ENCODE measurements at regions not wholly inside any gene's neighbourhood (a gene's known extent, or its start where the extent isn't known, plus 50 kb on each side); places are given as distances from the start of the nearest gene placed in this dataset.
"Not testable (repeated sequence)": the region's sequence is repeated elsewhere in the genome, so short reads cannot be mapped to it uniquely, and the experiment has no call there.

GRCh38 chr4:170169699-170170098 is 79.9 kb upstream of the AADAT start:
- Histone ChIP-seq H3K4me3 (ENCODE audit: insufficient read depth, low read depth, low read length) (no peak overlapping the region), H3K9ac (ENCODE audit: low read length) (no peak overlapping the region), H3K36me3 (ENCODE audit: insufficient read depth, low read length) (no peaks in the 10 kb centered on the region), H3K27ac (ENCODE audit: low read depth, low read length) (no peak overlapping the region), H3K79me2 (ENCODE audit: insufficient read depth, low read length) (no peaks in the 10 kb centered on the region), H4K20me1 (ENCODE audit: insufficient read depth, low read length) (no peaks in the 10 kb centered on the region), H3K27me3 (ENCODE audit: insufficient read depth, low read length) (no peaks in the 10 kb centered on the region), H2AFZ (ENCODE audit: low read depth, low read length) (no peak overlapping the region), H3K4me1 (ENCODE audit: insufficient read depth, low read length) (no peaks in the 10 kb centered on the region), H3K4me2 (ENCODE audit: low read length) (no peak overlapping the region), H3K9me3 (ENCODE audit: insufficient read depth, low read depth, low read length) (no peaks in the 10 kb centered on the region)
- Mint-ChIP-seq H3K36me3 (ENCODE audit: low read depth, unreplicated experiment) (no peaks in the 10 kb centered on the region), H3K27ac (ENCODE audit: unreplicated experiment) (no peak overlapping the region), H3K4me3 (ENCODE audit: unreplicated experiment) (no peak overlapping the region), H3K27me3 (ENCODE audit: low read depth, unreplicated experiment) (no peaks in the 10 kb centered on the region), H3K9me3 (ENCODE audit: unreplicated experiment) (peaks cover 3% of the 10 kb centered on the region), H3K4me1 (ENCODE audit: low read depth, unreplicated experiment) (no peaks in the 10 kb centered on the region)
- DNase-seq (ENCODE audit: low read depth) (no peak), FAIRE-seq (no peak)
- TF ChIP-seq CTCF (IDR thresholded peaks at IDR 0.05; ENCODE audit: insufficient read depth, low read depth, low read length) (no peak), EZH2 (IDR thresholded peaks at IDR 0.05; ENCODE audit: insufficient read depth, low read length) (no peak)

GRCh38 chr4:170167678-170168077 is 77.9 kb upstream of the AADAT start:
- H3K4me1 ChIP-seq (ENCODE audit: insufficient read depth, low read length) = no peaks in the 10 kb centered on the region
- H3K4me1 Mint-ChIP-seq (ENCODE audit: low read depth, unreplicated experiment) = no peaks in the 10 kb centered on the region

GRCh38 chr4:170166193-170166592 is 76.4 kb upstream of the AADAT start:
- not testable (repeated sequence) for H3K4me3 ChIP-seq (ENCODE audit: insufficient read depth, low read depth, low read length); H3K36me3 ChIP-seq (ENCODE audit: insufficient read depth, low read length); H3K4me3 Mint-ChIP-seq (ENCODE audit: unreplicated experiment); H2AFZ ChIP-seq (ENCODE audit: low read depth, low read length); DNase-seq (ENCODE audit: low read depth); H3K9ac ChIP-seq (ENCODE audit: low read length); H3K27ac ChIP-seq (ENCODE audit: low read depth, low read length); H3K36me3 Mint-ChIP-seq (ENCODE audit: low read depth, unreplicated experiment); H3K27me3 Mint-ChIP-seq (ENCODE audit: low read depth, unreplicated experiment); H3K4me2 ChIP-seq (ENCODE audit: low read length); H3K27me3 ChIP-seq (ENCODE audit: insufficient read depth, low read length); H3K27ac Mint-ChIP-seq (ENCODE audit: unreplicated experiment); H3K9me3 ChIP-seq (ENCODE audit: insufficient read depth, low read depth, low read length); FAIRE-seq; H3K9me3 Mint-ChIP-seq (ENCODE audit: unreplicated experiment); H4K20me1 ChIP-seq (ENCODE audit: insufficient read depth, low read length); H3K79me2 ChIP-seq (ENCODE audit: insufficient read depth, low read length); H3K4me1 ChIP-seq (ENCODE audit: insufficient read depth, low read length); H3K4me1 Mint-ChIP-seq (ENCODE audit: low read depth, unreplicated experiment)

More at GRCh38 chr4:170167678-170168077, 77.9 kb upstream of the AADAT start:
- H3K4me2 ChIP-seq (ENCODE audit: low read length) = no peak overlapping the region
- no peak overlapping the region for H3K27ac ChIP-seq (ENCODE audit: low read depth, low read length)
- H3K36me3 Mint-ChIP-seq (ENCODE audit: low read depth, unreplicated experiment) = no peaks in the 10 kb centered on the region
- H4K20me1 ChIP-seq (ENCODE audit: insufficient read depth, low read length) = no peaks in the 10 kb centered on the region
- H3K9me3 ChIP-seq (ENCODE audit: insufficient read depth, low read depth, low read length) = no peaks in the 10 kb centered on the region
- peaks cover 3% of the 10 kb centered on the region for H3K9me3 Mint-ChIP-seq (ENCODE audit: unreplicated experiment)
- H3K4me3 ChIP-seq (ENCODE audit: insufficient read depth, low read depth, low read length) = no peak overlapping the region
- no peak overlapping the region for H2AFZ ChIP-seq (ENCODE audit: low read depth, low read length)
- no peaks in the 10 kb centered on the region for H3K79me2 ChIP-seq (ENCODE audit: insufficient read depth, low read length)
- H3K36me3 ChIP-seq (ENCODE audit: insufficient read depth, low read length) = no peaks in the 10 kb centered on the region
- no peaks in the 10 kb centered on the region for H3K27me3 Mint-ChIP-seq (ENCODE audit: low read depth, unreplicated experiment)
- H3K9ac ChIP-seq (ENCODE audit: low read length) = no peak overlapping the region
- no peak for DNase-seq (ENCODE audit: low read depth)
- FAIRE-seq = no peak
- H3K4me3 Mint-ChIP-seq (ENCODE audit: unreplicated experiment) = no peak overlapping the region
- TF ChIP-seq EZH2 (IDR thresholded peaks at IDR 0.05; ENCODE audit: insufficient read depth, low read length) = no peak
- no peak for TF ChIP-seq CTCF (IDR thresholded peaks at IDR 0.05; ENCODE audit: insufficient read depth, low read depth, low read length)
- H3K27ac Mint-ChIP-seq (ENCODE audit: unreplicated experiment) = no peak overlapping the region
- H3K27me3 ChIP-seq (ENCODE audit: insufficient read depth, low read length) = no peaks in the 10 kb centered on the region

Data from astrocyte (in vitro differentiated cells and primary cell).